Thoracic aorta (tissue), 2 donors: ENCODE measurements at regions not wholly inside any gene's neighbourhood (a gene's known extent, or its start where the extent isn't known, plus 50 kb on each side); places are given as distances from the start of the nearest gene placed in this dataset.
"Not testable (repeated sequence)": the region's sequence is repeated elsewhere in the genome, so short reads cannot be mapped to it uniquely, and the experiment has no call there.

Experiments used
- ATAC-seq: fragments of 150-250 bp; one replicate; pipeline ENCODE4 v1.8.0; 2017; ENCODE audit warnings: low read depth; ENCODE audit not compliant: insufficient number of reproducible peaks, low FRiP score
- DNase-seq: peaks from one replicate; pipeline ENCODE4 v3.0.0-alpha.2; 2020; ENCODE audit warnings: low spot score
- H3K27ac ChIP-seq, 2 donors: fragments of 200-600 bp; sonication (generic); 1 replicate in 1 of 2; 2 replicates in 1 of 2; pipeline ENCODE4 v1.5.1; 2016; ENCODE audit warnings: mild to moderate bottlenecking in 2 of 2, moderate library complexity in 2 of 2
- H3K27me3 ChIP-seq: fragments of 200-600 bp; sonication (generic); replicated peaks from 2 replicates; pipeline ENCODE4 v1.6.0; 2016; ENCODE audit warnings: mild to moderate bottlenecking; ENCODE audit not compliant: insufficient read depth
- H3K36me3 ChIP-seq: fragments of 200-600 bp; sonication (generic); one replicate; pipeline ENCODE4 v1.5.1; 2016
- H3K4me1 ChIP-seq, 2 donors: fragments of 200-600 bp; sonication (generic); 1 replicate in 1 of 2; 2 replicates in 1 of 2; pipeline versions ENCODE4 v1.5.1 to v1.6.0; 2016; ENCODE audit warnings: low read depth in 2 of 2, mild to moderate bottlenecking in 1 of 2; ENCODE audit not compliant: control insufficient read depth in 1 of 2
- H3K4me3 ChIP-seq: fragments of 200-600 bp; sonication (generic); 2 replicates; pipeline ENCODE4 v1.5.1; 2016; ENCODE audit warnings: mild to moderate bottlenecking
- H3K9me3 ChIP-seq: fragments of 200-600 bp; sonication (generic); 2 replicates; pipeline ENCODE4 v1.5.1; 2016
- CTCF ChIP-seq: fragments of 200-600 bp; sonication (generic); IDR thresholded peaks from one replicate; pipeline ENCODE4 v1.5.1; 2019; ENCODE audit warnings: antibody characterized with exemption

GRCh38 chr5:42066131-42066530 is 141.1 kb downstream of the FBXO4 start:
- TF ChIP-seq CTCF = no peak
- Histone ChIP-seq H3K4me3 (no peak overlapping the region), H3K27ac (no peak overlapping the region), H3K9me3 (no peaks in the 10 kb centered on the region), H3K36me3 (no peaks in the 10 kb centered on the region), H3K27me3 (no peaks in the 10 kb centered on the region), H3K4me1 (no peaks in the 10 kb centered on the region)
- ATAC-seq = no peak
- DNase-seq = no peak

GRCh38 chr5:42074353-42074752 is 149.3 kb downstream of the FBXO4 start:
- Histone ChIP-seq H3K27ac (no peak overlapping the region), H3K9me3 (no peaks in the 10 kb centered on the region), H3K36me3 (no peaks in the 10 kb centered on the region), H3K27me3 (no peaks in the 10 kb centered on the region), H3K4me3 (no peak overlapping the region), H3K4me1 (no peaks in the 10 kb centered on the region)
- TF ChIP-seq CTCF = no peak
- DNase-seq (no peak), ATAC-seq (no peak)

- Histone ChIP-seq H3K36me3 (no peaks in the 10 kb centered on the region), H3K9me3 (no peaks in the 10 kb centered on the region), H3K27me3 (no peaks in the 10 kb centered on the region), H3K4me1 (no peaks in the 10 kb centered on the region), H3K4me3 (no peak overlapping the region), H3K27ac (no peak overlapping the region)
- no peak for ATAC-seq
- no peak for DNase-seq
- no peak for TF ChIP-seq CTCF
Measured at GRCh38 chr5:42089705-42090104, 164.6 kb downstream of the FBXO4 start.

- Histone ChIP-seq H3K9me3 (no peaks in the 10 kb centered on the region), H3K4me3 (no peak overlapping the region), H3K4me1 (no peaks in the 10 kb centered on the region), H3K27ac (no peak overlapping the region), H3K36me3 (no peaks in the 10 kb centered on the region), H3K27me3 (no peaks in the 10 kb centered on the region)
- ATAC-seq (no peak), DNase-seq (no peak)
- no peak for TF ChIP-seq CTCF
Measured at GRCh38 chr5:42090162-42090561, 165.1 kb downstream of the FBXO4 start.

GRCh38 chr5:42099846-42100245 is 174.8 kb downstream of the FBXO4 start:
- not testable (repeated sequence) for H3K36me3 ChIP-seq, H3K4me3 ChIP-seq, DNase-seq, H3K9me3 ChIP-seq, ATAC-seq, H3K27me3 ChIP-seq, H3K4me1 ChIP-seq, H3K27ac ChIP-seq

- Histone ChIP-seq H3K27ac (no peak overlapping the region), H3K9me3 (no peaks in the 10 kb centered on the region), H3K36me3 (no peaks in the 10 kb centered on the region), H3K27me3 (no peaks in the 10 kb centered on the region), H3K4me3 (no peak overlapping the region), H3K4me1 (no peaks in the 10 kb centered on the region)
- ATAC-seq = no peak
- no peak for DNase-seq
- no peak for TF ChIP-seq CTCF
Measured at GRCh38 chr5:42108468-42108867, 183.4 kb downstream of the FBXO4 start.
